ENCODE measurements at regions not wholly inside any gene's neighbourhood (a gene's known extent, or its start where the extent isn't known, plus 50 kb on each side); places are given as distances from the start of the nearest gene placed in this dataset.

DNA sequence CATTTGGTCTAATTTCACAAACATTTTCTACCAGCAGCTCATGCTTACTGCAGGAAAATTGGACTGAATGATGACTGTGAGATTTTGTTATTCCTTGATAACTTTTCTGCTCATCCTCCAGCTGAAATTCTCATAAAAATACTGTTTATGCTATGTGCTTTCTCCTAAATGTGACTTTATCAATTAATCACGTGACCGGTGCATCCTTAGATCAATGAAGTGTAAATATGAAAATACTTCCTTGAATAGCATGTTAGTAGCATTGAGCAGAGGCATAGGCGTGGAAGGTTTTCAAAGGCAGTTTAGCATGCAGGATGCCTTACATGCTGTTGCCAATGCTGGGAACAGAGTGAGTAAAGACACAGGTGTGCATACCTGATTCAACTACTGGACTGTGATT, 1002.5 kb downstream of the CBLN2 start:
- DNase-seq (ENCODE audit: low read depth): no peak

GRCh38 chr18:71529703-71530303, 1014.3 kb downstream of the CBLN2 start:
- DNase-seq (ENCODE audit: low read depth): no peak

- DNase-seq (ENCODE audit: low read depth): no peak
Measured at GRCh38 chr18:71523483-71524435, 1020.4 kb downstream of the CBLN2 start.

- DNase-seq (ENCODE audit: low read depth): no peak
Measured at GRCh38 chr18:71505526-71505925, 1038.6 kb downstream of the CBLN2 start.

DNA sequence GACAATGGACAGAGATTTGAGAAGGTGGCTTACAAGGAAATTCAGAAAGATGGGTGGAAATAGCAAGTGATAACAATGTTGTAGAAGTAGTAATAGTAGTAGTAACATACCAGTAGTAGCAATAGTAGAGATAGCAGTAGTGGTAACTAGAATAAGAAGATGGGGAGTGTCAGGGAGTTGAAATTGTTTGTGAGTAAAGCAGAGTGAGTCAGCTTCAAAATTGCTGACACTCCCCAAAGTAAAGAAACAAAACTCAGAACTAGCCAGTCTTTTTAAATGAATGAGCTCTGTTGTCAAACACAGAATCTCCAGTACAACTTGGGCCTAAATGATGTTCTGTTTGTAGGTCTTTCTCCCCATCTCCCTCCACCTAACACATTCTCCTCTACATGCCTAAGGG, 1040.9 kb downstream of the CBLN2 start:
- no peak for DNase-seq (ENCODE audit: low read depth)

- no peak for DNase-seq (ENCODE audit: low read depth)
Measured at GRCh38 chr18:71485611-71486010, 1058.5 kb downstream of the CBLN2 start.

- DNase-seq (ENCODE audit: low read depth): no peak
Measured at GRCh38 chr18:71471963-71472725, 1072.0 kb downstream of the CBLN2 start.

GRCh38 chr18:71456206-71456605, 1087.9 kb downstream of the CBLN2 start:
- DNase-seq (ENCODE audit: low read depth): no peak

DNA sequence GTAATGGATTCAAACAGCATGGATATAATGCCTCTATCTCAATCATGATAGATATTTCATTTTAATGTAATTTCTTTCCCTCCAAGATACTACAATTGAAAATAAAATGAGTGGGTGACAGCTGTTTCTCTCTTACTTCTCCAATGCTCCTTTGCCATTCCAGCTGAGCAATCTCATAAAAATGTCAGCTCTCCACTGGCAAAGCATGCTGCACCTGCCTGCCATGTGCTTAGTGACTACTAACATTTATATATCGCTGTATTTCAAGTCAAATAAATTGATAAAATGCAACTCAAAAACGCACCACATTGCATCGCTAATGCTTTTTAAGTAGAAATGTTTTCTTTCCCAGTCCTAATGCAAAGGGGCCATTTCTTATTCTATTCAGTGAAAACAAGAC, 1093.9 kb downstream of the CBLN2 start:
- no peak for DNase-seq (ENCODE audit: low read depth)

DNA sequence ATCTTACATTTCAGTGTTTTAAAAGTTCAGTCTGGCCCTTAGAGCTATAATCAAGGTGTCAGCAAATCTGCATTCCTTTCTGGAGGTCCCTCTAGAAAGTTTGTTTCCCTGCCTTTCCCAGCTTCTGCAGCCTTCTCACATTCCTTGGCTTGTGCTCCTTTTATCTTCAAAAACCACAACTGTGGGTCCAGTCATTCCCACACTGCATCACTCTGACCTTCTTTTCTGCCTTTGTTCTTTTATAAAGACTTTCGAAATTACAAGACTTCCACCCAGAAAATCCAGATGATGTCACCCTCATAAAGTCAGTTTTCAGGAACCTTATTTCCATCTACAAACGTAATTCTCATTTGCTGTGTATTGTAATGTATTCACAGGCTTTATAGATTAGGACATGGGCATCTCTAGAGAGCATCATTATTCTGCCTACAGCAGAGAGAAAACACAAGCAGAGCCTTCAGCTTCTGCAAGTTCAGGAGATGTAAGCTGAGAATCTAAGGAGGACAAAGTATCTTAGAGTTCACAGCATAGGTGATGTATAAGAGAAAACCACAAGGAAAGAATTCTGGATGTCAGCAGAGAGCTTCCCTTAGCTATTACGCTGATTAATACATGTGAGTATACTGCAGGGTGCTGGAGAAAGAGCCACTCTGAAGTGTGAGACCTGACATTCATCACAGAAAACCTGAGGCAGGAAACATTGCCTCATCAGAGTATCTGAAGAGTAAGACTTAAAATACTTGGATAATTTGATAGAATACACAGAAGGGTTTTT, 1100.2 kb downstream of the CBLN2 start:
- DNase-seq (ENCODE audit: low read depth): no peak

DNA sequence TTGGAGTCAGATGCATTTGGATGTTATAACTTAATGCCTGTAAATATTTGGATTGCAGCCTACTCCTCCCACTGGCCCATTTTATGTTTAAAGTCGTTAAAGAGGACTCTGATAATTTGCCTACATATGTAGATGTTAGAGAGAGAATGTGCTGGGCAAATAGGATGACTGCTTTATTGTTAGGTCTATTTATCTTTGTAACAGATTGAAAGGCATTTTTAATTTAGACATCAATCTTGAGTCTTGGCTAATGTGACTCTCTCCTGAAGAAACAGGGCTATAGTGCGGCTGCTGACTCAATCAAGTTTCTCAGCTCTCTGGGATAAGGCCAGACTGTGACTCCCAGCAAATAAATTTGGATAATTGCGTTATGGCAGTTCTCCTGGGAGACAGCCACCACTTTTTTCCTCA, 1101.4 kb downstream of the CBLN2 start:
- DNase-seq (ENCODE audit: low read depth): no peak

DNA sequence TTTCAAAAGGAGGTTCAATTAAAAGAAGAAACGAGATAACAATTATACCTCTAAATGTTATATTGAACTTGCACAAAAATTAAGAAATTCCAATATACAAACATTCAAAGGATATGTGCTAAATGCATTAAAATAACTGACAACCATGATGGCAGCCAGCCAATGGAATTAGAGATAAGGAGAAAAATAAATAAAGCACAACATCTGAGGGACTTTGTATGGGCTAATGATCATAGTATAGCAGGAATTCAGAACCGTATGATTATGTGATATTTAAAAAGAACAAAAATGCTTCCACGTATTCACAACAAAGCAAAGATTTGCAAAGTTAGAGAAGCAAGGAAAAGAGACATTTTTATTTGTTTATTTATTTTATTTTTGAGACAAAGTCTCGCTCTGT, 1103.0 kb downstream of the CBLN2 start:
- no peak for DNase-seq (ENCODE audit: low read depth)

DNA sequence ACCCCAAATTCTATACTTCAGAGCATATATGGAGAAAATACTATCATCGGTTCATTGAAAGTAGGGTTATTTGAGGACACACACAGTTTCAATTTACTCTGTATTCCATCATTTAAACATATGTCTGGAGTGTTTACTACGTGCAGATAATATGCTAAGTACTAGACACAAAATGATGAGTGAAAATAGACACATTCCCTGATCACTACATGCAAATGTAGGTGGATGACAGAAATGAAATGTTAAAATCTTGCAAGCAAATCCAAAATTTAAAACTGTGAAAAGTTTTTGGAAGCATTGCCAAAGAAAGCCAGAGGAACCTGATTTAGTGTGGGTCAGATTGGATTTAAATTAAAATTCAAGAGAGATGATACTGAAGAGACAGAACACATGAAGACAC, 1106.6 kb downstream of the CBLN2 start:
- DNase-seq (ENCODE audit: low read depth): no peak

GRCh38 chr18:71433373-71433772, 1110.8 kb downstream of the CBLN2 start:
- DNase-seq (ENCODE audit: low read depth): no peak

- no peak for DNase-seq (ENCODE audit: low read depth)
Measured at GRCh38 chr18:71431689-71432088, 1112.5 kb downstream of the CBLN2 start.

GRCh38 chr18:71431171-71431570, 1113.0 kb downstream of the CBLN2 start:
- DNase-seq (ENCODE audit: low read depth): no peak

DNA sequence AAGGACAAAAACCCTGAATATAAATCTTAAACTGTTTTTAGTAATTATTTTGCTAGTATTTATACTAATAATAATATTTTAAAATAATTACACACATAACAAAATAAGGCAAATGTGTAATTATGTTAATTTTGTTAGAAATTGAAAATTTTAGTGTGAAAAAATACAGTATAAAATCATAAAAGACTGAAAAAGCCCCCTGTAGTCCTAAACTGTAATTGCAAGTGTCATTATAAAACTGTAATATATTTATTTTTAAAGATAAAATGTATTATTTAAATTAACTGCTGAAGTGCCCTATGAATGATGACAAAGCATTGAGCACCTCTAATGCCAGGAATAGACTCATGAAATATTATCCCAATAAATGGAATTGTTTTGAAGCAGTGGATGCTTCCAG, 1117.7 kb downstream of the CBLN2 start:
- DNase-seq (ENCODE audit: low read depth): no peak

DNA sequence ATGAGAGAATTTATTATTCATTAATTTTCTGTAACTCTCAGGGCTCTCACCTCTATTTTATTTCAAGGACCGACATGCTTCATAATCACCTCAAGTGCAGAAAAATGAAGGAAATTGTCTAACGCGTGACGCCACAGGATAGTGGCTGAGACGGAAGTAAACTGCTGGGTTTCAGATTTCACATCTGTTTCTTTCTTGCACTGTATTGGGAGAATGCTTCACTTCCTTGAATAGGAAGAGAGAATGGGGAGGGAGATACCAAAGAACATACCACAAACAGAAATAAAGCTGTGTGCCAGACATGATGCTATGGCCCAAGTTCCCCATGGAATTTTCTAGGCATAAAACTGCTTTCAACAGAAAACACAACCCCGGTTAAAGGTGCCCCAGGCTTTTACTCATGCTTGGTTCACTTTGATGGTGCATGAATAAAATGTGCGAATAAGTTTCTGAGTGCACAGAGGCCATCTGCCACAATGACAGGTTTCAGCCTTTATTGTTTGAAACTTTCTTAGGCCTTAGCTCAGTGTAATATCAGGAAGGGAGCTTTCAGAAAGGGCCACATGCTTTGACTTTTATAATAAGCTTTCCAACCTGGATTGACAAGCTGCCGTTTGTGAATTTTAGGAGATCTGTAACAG, 1116.4 kb downstream of the SOCS6 start:
- no peak for DNase-seq (ENCODE audit: low read depth)

DNA sequence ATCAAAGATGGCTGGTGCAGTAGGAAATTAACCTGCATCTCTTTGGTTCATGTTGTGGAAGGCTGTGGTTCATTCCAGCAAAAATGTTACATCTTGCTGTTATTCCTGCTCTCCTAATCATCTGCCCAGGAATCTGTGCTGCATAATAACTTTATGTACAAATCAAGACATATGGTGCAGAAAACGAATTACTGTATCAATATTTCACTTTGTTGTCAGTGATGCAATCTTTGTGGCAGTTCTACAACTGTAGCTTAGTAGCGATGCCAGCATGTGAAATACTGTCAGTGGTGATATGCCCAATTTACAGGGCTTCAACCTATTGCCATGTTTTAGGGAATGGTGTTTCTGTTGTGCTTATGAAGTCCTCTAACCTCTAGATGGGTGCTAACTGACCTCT, 1114.7 kb downstream of the SOCS6 start:
- DNase-seq (ENCODE audit: low read depth): no peak

DNA sequence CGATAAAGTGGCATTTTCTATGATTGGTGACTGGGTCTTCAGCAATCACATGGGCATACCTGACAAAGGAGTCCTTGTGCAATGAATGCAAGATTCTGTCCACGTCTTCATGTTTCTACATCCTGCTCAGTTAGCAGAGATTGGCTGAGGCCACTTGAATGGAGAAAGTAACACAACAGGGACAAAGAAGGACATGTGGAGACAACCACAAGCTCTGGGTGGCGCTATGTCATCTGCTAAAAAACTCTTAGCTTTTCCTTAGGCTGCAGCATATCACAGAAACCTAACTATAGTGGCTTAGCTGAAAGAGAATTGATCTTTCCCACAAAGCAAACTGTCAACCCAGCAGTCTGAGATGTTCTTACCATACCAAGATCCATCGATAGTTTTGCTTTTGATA, 1109.7 kb downstream of the SOCS6 start:
- no peak for DNase-seq (ENCODE audit: low read depth)

DNA sequence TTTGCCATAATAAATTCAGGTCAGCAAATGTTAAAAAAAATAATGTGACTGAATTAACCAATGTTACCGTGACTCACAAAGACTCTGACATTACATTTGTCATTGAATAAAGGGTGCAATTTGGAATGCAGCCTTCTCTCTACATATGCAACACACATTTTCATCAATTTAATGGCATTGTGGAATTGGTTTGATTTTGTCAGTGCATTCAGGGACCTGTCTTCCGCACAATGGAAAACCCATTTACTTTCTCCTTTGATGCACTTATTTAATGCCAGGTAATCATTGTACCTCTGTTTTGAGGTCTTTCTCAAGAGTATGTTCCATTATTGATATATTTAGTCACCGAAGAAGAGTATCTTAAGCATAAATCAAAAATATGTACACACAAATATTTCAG, 1099.3 kb downstream of the SOCS6 start:
- no peak for DNase-seq (ENCODE audit: low read depth)

Measured in myocyte (in vitro differentiated cells).